ENCODE measurements at regions not wholly inside any gene's neighbourhood (a gene's known extent, or its start where the extent isn't known, plus 50 kb on each side); places are given as distances from the start of the nearest gene placed in this dataset.

GRCh38 chr2:16475986-16476567 lies 189.6 kb downstream of the CYRIA start:
- TF ChIP-seq CTCF (conservative IDR thresholded peaks at IDR 0.05; ENCODE audit: low read length) (no peak), EZH2phosphoT487 (IDR thresholded peaks at IDR 0.05; ENCODE audit: borderline replicate concordance) (no peak)
